ENCODE measurements at regions not wholly inside any gene's neighbourhood (a gene's known extent, or its start where the extent isn't known, plus 50 kb on each side); places are given as distances from the start of the nearest gene placed in this dataset.

DNA sequence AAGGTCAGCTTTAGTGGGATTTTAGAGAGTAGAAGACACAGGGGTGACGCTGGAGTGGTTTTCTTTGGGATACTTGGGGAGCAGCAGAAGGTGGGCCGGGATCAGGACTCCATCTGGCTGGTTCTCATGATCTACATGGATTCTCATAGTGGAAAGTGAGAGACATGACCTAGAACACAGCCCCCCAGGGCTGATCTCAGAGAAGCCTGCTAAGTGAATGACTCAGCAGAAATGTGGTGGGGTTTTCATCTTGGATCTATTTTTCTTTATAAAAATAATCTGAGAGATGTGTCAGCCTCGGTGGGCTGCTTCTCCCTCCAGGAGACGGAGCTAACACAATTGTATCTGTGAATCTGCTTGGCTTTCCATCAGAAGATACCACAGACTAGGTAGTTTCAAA is 484.4 kb downstream of the TMEM121 start:
- no peak for TF ChIP-seq CTCF (conservative IDR thresholded peaks at IDR 0.05 in 1 of 2, IDR thresholded peaks at IDR 0.05 in 1 of 2; ENCODE audit: low read depth in 1 of 2, low read length in 2 of 2)
- no peak for TF ChIP-seq EZH2 (IDR thresholded peaks at IDR 0.05; ENCODE audit: low read length, missing control alignments)
